MM.1S (cell line): ENCODE measurements at regions not wholly inside any gene's neighbourhood (a gene's known extent, or its start where the extent isn't known, plus 50 kb on each side); places are given as distances from the start of the nearest gene placed in this dataset.

Experiments
- DNase-seq: peaks from one replicate; pipeline ENCODE4 v3.0.0-alpha.2; 2015
- H2AFZ ChIP-seq: fragments of 300-600 bp; sonication (generic); 2 replicates; pipeline ENCODE4 v1.6.0; 2016; ENCODE audit warnings: antibody characterized with exemption, low read length
- H3F3A ChIP-seq: fragments of 300-600 bp; sonication (generic); 2 replicates; pipeline ENCODE4 v1.6.1; 2016; ENCODE audit warnings: mild to moderate bottlenecking, antibody characterized with exemption, low read length, moderate library complexity, mixed read lengths; ENCODE audit not compliant: insufficient read depth
- H3K27ac ChIP-seq: fragments of 300-600 bp; sonication (generic); 2 replicates; pipeline ENCODE4 v1.5.1; 2016; ENCODE audit warnings: mild to moderate bottlenecking, low read length
- H3K27me3 ChIP-seq: fragments of 300-600 bp; sonication (generic); replicated peaks from 2 replicates; pipeline ENCODE4 v1.6.0; 2016; ENCODE audit warnings: low read length; ENCODE audit not compliant: insufficient read depth
- H3K36me3 ChIP-seq: fragments of 300-600 bp; sonication (generic); replicated peaks from 2 replicates; pipeline ENCODE4 v1.6.1; 2016; ENCODE audit warnings: mild to moderate bottlenecking, low read length, mixed read lengths; ENCODE audit not compliant: insufficient read depth
- H3K4me1 ChIP-seq: fragments of 300-600 bp; sonication (generic); 2 replicates; pipeline ENCODE4 v1.6.1; 2016; ENCODE audit warnings: low read length, mixed read lengths
- H3K4me2 ChIP-seq: fragments of 300-600 bp; sonication (generic); 2 replicates; pipeline ENCODE4 v1.6.0; 2016; ENCODE audit warnings: low read depth, low read length
- H3K4me3 ChIP-seq: fragments of 300-600 bp; sonication (generic); 2 replicates; pipeline ENCODE4 v1.5.1; 2016; ENCODE audit warnings: low read length, mixed read lengths
- H3K79me2 ChIP-seq: fragments of 300-600 bp; sonication (generic); 2 replicates; pipeline ENCODE4 v1.6.1; 2016; ENCODE audit warnings: mixed run types, low read length, mixed read lengths
- H3K9ac ChIP-seq: fragments of 300-600 bp; sonication (generic); 2 replicates; pipeline ENCODE4 v1.6.1; 2016; ENCODE audit warnings: low read length, mixed read lengths
- H3K9me2 ChIP-seq: fragments of 300-600 bp; sonication (generic); replicated peaks from 2 replicates; pipeline ENCODE4 v1.6.1; 2016; ENCODE audit warnings: mild to moderate bottlenecking, low read length, mixed read lengths; ENCODE audit not compliant: insufficient read depth
- H3K9me3 ChIP-seq: fragments of 300-600 bp; sonication (generic); replicated peaks from 2 replicates; pipeline ENCODE4 v1.6.1; 2016; ENCODE audit warnings: mild to moderate bottlenecking, low read length, mixed read lengths; ENCODE audit not compliant: insufficient read depth
- H4K20me1 ChIP-seq: fragments of 300-600 bp; sonication (generic); 2 replicates; pipeline ENCODE4 v1.6.1; 2016; ENCODE audit warnings: mild to moderate bottlenecking, low read length, moderate library complexity, mixed read lengths; ENCODE audit not compliant: insufficient read depth
- CTCF ChIP-seq: fragments of 300-600 bp; sonication (generic); IDR thresholded peaks from 2 replicates; pipeline ENCODE4 v1.5.1; 2016; ENCODE audit warnings: antibody characterized with exemption, low read length, mixed read lengths
- EZH2 ChIP-seq: fragments of 300-600 bp; sonication (generic); optimal IDR thresholded peaks from 2 replicates; pipeline ENCODE3; 2017; ENCODE audit warnings: low read depth, mild to moderate bottlenecking, antibody characterized with exemption, low read length, mixed read lengths
- EZH2phosphoT487 ChIP-seq: fragments of 300-600 bp; sonication (generic); IDR thresholded peaks from 2 replicates; pipeline ENCODE4 v1.6.1; 2018; ENCODE audit warnings: antibody characterized with exemption, low read length

- Histone ChIP-seq H3K9ac (no peak overlapping the region), H2AFZ (no peak overlapping the region), H3K4me2 (no peak overlapping the region), H4K20me1 (no peaks in the 10 kb centered on the region), H3K4me3 (no peak overlapping the region), H3K79me2 (no peaks in the 10 kb centered on the region), H3K27me3 (no peaks in the 10 kb centered on the region), H3K27ac (no peak overlapping the region), H3K9me3 (no peaks in the 10 kb centered on the region), H3F3A (no peaks in the 10 kb centered on the region), H3K4me1 (no peaks in the 10 kb centered on the region), H3K9me2 (no peaks in the 10 kb centered on the region), H3K36me3 (no peaks in the 10 kb centered on the region)
- no peak for DNase-seq
- TF ChIP-seq CTCF: no peak
- no peak for TF ChIP-seq EZH2phosphoT487
- no peak for TF ChIP-seq EZH2
Measured at GRCh38 chr14:98704441-98704840, 567.6 kb downstream of the BCL11B start.

GRCh38 chr14:98705871-98706300 lies 566.1 kb downstream of the BCL11B start:
- Histone ChIP-seq H3K4me1 (no peaks in the 10 kb centered on the region), H4K20me1 (no peaks in the 10 kb centered on the region), H3F3A (no peaks in the 10 kb centered on the region), H3K36me3 (no peaks in the 10 kb centered on the region), H3K9ac (no peak overlapping the region), H3K9me2 (no peaks in the 10 kb centered on the region), H3K27ac (no peak overlapping the region), H3K79me2 (no peaks in the 10 kb centered on the region), H3K27me3 (no peaks in the 10 kb centered on the region), H3K4me2 (no peak overlapping the region), H3K9me3 (no peaks in the 10 kb centered on the region), H2AFZ (no peak overlapping the region), H3K4me3 (no peak overlapping the region)
- no peak for TF ChIP-seq EZH2
- TF ChIP-seq CTCF: no peak
- no peak for TF ChIP-seq EZH2phosphoT487
- DNase-seq: no peak

- H3K36me3 ChIP-seq: no peaks in the 10 kb centered on the region
- no peak for TF ChIP-seq EZH2phosphoT487
- TF ChIP-seq EZH2: no peak
- no peak for TF ChIP-seq CTCF
- DNase-seq: no peak
- H3K9me3 ChIP-seq: no peaks in the 10 kb centered on the region
- no peak overlapping the region for H3K27ac ChIP-seq
- H3K27me3 ChIP-seq: no peaks in the 10 kb centered on the region
- H3K9ac ChIP-seq: no peak overlapping the region
- no peaks in the 10 kb centered on the region for H3K79me2 ChIP-seq
- H3K4me3 ChIP-seq: no peak overlapping the region
- no peaks in the 10 kb centered on the region for H4K20me1 ChIP-seq
- H3F3A ChIP-seq: no peaks in the 10 kb centered on the region
- no peak overlapping the region for H2AFZ ChIP-seq
- no peaks in the 10 kb centered on the region for H3K9me2 ChIP-seq
- no peaks in the 10 kb centered on the region for H3K4me1 ChIP-seq
- no peak overlapping the region for H3K4me2 ChIP-seq
Measured at GRCh38 chr14:98707522-98707921, 564.5 kb downstream of the BCL11B start.
